Cerebellar cortex (tissue), 1 donor: ENCODE measurements at regions not wholly inside any gene's neighbourhood (a gene's known extent, or its start where the extent isn't known, plus 50 kb on each side); places are given as distances from the start of the nearest gene placed in this dataset.
A peak's percentile ranks its signal among the peaks of the same experiment; 100 is the strongest.
"Not testable (repeated sequence)": the region's sequence is repeated elsewhere in the genome, so short reads cannot be mapped to it uniquely, and the experiment has no call there.

Source experiments
- DNase-seq: peaks from one replicate; pipeline ENCODE4 v3.0.0-alpha.2; 2015; ENCODE audit warnings: low spot score

- no peak for DNase-seq
These were observed 105.4 kb downstream of the TTC8 start for GRCh38 chr14:88929656-88930436.

DNA sequence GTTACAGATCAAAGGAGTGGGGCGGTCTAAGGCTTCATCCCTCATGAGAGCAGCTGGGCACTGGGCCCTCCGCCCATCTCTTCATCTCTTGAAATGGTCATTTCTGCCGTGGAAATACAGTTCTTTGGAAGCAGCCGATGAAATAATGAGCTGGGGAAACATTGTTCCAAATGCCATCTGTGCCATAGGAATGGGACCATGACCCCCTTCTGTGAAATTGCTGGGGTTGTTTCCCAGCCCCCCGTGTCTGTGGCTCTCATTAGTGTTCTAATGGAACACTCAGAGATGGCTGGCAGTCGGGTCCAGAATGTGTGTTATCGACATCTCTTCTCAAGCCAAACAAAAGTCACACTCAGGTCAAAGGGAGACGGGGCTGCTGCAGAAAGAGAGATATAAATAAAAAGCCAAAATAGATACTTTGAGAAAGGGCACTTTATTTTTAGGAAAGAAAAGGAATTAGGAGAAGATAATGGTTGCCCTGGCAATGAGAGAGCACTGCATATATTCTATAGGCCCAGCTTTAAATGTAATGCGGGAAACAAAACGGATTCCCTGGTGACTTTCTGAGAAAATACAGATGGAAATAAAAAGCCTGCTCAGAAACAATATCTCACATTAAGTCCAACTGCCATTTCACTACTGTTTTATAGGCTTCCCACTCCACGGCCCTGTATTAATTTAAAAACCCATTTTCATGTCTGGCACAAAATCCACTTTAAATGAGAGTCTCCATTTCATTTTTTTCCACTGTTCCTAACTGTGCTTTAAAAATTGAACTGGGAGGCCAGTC lies 107.1 kb downstream of the TTC8 start:
- peak; percentile 64 for DNase-seq

DNA sequence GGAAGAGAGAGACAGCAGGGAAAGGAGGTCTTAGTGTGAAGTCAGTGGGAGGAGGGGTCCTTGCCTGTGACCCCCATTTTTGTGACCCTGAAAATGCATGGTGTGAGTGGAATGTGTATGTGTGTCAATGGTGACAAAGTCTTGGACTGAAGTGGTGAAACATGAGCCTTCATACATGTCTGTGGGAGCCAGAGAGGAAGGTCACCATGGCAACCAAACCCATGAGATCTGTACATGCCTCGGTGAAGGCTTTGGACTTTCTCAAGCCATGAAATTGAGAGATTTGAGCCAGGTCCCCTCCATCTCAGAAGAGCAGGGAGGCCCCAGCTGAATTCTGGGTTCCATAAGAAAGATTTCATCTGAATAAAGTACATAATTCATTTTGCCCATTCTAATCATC lies 108.7 kb downstream of the TTC8 start:
- DNase-seq = peak; percentile 57

DNA sequence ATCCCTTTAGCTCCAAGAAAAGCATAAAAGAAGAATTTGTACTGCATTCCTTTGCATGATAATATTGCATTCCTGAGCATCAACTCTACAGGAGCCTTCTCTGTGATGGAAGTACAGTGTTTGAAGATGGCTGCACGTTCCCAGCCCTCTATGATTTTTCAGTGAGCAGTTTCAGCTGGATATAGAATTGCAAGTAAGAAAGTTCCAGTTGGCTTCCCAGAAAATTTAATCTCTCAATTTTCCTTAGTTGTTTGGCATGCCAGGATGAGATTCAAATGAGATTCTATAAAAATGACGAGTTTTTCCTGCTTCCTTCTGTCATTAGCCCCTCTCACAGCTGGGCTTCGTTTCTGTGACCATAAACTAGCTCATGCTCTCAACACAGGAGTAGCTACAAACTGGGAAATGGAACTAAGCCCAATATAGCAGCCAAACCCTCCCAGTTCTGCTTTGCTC lies 109.9 kb downstream of the TTC8 start:
- no peak for DNase-seq

DNA sequence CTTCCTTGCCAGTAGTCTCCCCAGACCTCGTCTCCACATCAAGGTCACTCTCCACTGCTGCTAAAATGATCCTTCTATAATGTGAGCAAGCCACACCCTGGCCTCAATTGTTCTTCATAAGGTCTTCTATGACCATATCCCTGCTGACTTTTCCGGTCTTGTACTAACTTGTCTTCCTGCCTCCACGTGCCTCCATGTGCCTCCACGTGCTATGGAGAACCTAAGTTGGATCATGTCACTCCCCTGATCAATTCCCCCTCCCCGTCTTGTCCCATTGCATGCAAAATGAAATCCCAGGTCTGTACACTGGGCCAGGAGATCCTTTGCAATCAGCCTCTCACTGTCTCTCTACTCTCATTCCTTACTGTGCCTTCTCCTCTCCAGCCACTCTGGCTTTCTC lies 110.6 kb downstream of the TTC8 start:
- no peak for DNase-seq

DNA sequence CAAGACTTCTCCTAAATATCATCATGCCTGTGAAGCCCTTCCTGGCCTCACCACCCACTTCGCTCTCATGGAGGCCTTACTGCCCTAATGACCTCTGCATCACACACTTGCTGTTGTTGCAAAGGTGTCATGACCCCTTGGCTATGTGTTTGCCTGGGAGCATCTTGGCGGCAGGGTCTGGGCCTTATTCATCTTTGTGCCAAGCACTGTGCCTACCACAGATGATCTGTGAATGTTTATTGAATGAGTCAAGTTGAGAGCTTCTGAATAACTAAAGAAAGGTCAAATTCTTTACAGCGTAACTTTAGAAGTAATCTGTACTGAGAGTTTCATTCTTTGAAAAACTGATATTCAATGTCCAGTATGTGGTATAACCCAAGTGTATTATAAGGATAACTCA lies 113.3 kb downstream of the TTC8 start:
- no peak for DNase-seq

DNA sequence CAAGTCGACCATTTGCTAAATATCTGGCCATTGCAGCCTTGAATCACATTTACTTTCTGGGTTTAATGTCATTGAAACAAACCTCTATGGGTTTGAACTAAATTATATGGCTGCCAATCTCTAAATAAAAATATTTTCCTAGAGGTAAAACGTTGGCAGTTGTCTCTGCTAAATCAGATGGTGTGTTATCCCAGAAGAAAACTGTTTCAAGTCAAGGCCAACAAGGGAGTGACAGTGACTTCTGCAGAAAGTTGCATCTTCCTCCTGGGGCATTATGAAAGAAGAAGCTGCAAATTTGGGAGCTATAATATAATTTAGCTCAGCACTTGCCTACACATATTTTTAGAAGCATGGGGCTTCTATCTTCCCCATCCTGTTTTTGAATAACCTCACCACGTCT lies 116.2 kb downstream of the TTC8 start:
- no peak for DNase-seq

DNA sequence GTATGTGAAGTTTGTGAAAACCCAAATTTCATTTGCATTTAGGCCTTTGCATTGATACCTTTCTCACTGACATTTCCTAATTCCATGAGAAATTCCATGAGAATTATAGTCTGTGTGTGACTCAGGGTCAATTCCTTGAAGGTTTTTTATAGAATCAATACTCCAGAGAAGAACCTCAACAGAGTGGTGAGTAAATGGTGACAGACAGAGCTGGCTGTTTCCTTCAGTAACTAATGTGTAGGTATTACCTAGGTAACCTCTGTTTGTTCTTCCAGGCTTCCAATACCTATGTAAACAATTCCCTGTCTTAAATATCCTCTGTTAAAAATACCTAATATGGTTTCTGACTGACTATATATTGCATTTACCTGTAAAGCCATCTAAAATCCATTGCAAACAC lies 117.0 kb downstream of the TTC8 start:
- DNase-seq = no peak

GRCh38 chr14:88947646-88948598 lies 123.5 kb downstream of the TTC8 start:
- no peak for DNase-seq

DNA sequence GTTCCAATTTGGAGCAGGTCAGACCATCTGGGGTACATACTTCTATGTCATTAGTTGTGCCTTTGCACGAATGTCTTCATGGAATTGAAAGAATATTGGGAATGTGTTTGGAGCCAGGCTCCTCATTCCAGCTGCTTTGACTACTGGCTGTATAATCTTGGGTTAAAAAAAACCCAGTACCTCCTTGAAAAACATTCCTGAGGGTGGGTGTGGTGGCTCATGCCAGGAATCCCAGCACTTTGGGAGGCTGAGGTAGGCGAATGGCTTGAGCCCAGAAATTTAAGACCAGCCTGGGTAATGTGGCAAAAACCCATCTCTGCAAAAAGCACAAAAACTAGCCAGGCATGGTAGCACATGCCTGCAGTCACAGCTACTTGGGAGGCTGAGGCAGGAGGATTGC lies 125.6 kb downstream of the TTC8 start:
- no peak for DNase-seq

DNA sequence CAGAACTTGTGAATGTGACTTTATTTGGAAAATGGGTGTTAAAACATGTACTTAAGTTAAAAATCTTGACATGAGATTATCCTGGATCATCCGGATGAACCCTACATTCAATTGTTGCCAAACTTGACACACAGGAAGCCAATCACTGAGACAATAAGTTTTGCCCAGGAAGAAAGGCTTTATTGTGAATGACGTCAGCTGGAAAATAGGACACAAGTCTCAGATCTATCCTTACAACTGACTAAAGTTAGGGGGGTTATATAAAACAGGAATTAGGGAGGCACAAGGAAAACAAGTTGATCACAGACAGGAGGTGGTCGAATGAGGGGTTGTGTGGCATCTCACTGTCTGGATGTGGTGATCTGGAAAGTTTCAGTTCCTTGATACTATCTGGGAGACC lies 126.9 kb downstream of the TTC8 start:
- DNase-seq = no peak

GRCh38 chr14:88952901-88953300 lies 128.4 kb downstream of the TTC8 start:
- peak; percentile 40 for DNase-seq

DNA sequence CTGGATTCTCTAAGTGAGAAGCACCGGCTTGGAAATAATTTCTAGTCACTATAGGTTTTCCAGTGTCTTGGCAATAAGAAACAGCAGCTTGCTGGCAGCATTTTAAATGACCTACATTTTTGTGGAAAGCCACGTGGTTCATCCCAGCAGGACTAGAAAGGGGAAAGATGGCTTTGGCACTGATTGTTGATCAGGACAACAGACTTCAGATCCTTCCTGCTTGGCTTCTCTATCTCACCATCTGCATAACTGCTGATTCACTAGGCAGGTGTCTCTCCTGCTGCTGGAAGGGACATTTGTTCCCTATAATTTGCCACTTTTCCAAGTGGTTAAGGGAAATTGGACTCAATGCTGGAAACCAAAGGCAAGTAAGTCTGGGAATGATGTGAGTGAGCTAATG lies 131.0 kb downstream of the TTC8 start:
- DNase-seq = peak; percentile 99

DNA sequence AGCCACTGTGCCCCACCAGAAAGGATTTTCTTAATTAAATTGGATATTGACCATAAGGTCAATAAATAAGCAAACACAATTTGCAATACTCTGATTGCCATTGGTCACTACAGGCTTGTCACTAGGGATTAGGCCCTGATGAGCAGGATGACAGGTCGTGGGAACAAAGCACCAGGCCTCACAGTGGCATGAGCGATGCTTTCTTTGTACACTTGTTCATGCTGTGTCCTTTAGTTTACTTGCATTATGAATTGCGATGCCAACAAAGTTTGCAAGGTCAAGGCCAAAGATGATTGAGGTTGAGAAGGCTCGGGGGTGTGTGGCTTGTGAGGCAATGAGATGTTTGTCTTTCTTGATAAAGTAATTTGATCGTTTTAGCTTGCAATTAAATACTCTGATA lies 136.0 kb downstream of the TTC8 start:
- no peak for DNase-seq

- peak; percentile 79 for DNase-seq
These were observed 136.8 kb downstream of the TTC8 start for GRCh38 chr14:88961214-88961613.

- no peak for DNase-seq
These were observed 137.9 kb downstream of the TTC8 start for GRCh38 chr14:88962356-88962755.

GRCh38 chr14:88967299-88967698 lies 142.8 kb downstream of the TTC8 start:
- no peak for DNase-seq

- DNase-seq = peak; percentile 95
These were observed 150.8 kb downstream of the TTC8 start for GRCh38 chr14:88975043-88975830.

DNA sequence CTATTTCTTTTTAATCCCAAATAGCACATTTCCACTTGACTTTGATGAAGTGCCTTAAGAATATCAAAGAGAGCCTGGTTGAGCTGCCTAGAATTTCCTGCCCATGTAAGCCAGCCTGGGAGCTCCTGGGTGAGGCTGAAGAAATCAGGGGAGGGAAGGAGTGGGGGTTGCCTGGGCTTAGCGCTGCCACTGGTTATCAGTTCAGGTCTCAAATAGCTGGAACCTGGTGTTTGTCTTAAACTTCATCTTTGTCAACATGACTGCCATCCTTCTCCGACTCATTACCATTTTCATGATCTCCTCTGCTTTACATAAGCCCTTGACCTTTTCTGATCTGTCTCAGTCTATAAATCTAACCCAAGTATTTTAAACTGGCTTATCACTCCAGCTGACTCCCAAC lies 151.5 kb downstream of the TTC8 start:
- DNase-seq = no peak

DNA sequence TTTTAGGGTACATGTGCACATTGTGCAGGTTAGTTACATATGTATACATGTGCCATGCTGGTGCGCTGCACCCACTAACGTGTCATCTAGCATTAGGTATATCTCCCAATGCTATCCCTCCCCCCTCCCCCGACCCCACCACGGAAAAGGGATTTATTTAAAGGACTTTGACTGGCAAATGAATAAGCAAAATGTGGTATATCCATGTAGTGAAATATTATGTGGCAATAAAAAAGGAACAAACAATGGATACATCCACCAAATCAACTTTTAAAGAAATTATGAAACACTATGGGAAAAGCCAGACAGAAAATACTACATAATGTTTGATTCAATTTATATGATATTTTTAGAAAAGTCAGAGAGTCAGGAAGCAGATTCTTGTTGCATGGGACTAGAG lies 156.5 kb downstream of the TTC8 start:
- DNase-seq = not testable (repeated sequence)

- DNase-seq = no peak
These were observed 157.5 kb downstream of the TTC8 start for GRCh38 chr14:88981948-88982347.
